GM18511 (cell line): ENCODE measurements at regions not wholly inside any gene's neighbourhood (a gene's known extent, or its start where the extent isn't known, plus 50 kb on each side); places are given as distances from the start of the nearest gene placed in this dataset.
"Not testable (repeated sequence)": the region's sequence is repeated elsewhere in the genome, so short reads cannot be mapped to it uniquely, and the experiment has no call there.

ENCODE experiments used
- ATAC-seq: cut with Tn5 transposase; IDR thresholded peaks from one replicate; pipeline ENCODE4 v1.9.1; 2021; ENCODE audit warnings: mild to moderate bottlenecking, moderate library complexity; ENCODE audit not compliant: unreplicated experiment

DNA sequence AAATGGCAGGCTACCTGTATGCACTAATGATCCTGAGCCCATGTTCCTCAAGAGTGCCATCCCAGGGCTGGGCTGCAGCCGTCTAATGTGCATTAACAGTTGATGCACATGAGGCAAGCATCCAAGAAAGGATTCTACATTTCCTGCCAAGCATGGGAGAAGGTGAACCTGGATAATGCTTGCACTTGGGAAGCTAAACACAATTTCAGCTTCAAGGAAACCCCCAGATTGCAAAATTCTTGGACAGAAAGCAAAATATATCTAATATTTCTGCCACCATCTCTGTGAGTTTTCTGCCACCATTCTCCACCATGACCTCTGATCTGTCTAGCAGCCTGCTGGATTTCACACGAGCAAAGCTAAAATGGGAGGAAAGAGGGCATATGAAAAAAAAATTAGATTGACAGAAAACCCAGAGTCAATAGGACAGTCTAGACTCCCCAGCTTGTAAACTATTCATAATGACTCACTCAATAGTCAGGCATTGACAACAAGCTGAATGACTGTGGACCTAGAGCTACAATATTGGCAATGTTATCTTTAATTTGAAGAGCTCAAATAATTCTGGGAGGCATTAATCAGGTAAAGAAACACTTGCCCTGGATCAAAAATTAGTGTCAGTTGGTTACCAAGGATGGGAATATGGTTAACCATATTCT is 91.9 kb upstream of the BCL2L14 start:
- ATAC-seq, result no peak

DNA sequence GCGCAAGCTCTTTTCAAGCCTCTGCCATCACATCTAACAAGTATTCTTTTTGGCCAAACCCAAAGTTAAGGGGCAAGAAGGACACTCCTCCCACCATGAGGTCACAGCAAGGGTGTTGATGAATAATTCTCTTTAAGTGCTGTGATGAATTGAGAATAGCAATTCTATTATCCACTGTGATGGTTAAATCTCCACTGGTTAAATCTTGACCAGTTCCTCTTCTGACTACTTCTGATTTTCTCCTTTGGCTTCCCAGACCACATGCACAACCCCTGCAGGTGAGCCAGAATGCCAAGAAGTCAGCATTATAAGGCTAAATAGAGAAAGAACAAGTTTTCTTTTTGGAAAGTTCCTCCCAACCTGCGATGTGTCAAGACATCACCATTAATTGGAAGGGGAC is 90.6 kb upstream of the BCL2L14 start:
- ATAC-seq, result no peak

DNA sequence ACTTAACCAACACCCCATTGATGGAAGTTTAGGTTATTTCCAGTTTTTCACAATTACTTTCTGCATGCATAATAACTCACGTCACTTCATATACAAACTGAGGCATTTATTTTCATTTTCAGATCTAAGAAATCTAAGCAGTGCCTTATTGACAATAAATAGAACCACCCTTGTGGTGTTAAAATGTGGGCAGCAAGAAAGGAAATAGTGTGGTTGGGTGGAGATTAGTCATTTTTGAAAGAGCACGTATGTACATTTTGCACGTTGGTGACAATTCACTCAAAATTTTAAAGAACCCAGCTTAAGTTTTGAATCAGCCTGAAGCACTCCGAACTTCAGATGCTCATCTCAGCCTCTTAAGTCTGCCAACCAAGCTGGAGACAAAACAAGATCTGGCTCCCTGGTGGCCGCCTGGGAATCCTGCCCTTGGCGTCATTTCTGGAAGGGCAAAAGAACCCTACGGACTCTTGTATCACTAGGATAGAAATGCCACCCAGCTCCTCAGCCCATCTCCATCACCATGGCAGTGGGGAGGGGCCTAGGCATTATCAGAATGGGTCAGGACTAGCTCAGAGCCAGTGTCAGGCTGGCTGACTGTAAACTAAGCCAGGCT is 89.5 kb upstream of the BCL2L14 start:
- ATAC-seq, result peak; percentile 90

- ATAC-seq, result no peak
Observed at GRCh38 chr12:11984417-11984816, 86.3 kb upstream of the BCL2L14 start.

DNA sequence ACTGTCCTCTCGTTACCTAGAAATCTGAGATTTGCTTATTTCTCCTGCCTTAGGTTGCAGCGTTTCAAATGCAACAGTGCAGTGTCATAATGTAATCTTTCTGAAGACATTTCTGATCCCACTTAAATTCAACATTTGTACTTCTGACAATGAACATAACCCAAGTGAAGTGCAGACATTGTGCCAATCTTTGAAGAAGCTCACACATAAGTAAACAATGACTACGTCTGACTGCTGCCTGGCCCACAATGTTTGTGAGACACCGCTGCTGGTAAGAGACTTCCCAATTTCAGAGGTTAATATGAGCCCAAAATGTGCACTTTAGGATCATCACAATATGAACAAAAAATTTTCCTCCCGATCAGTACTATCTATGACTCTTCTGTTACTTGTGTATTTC is 84.6 kb upstream of the BCL2L14 start:
- ATAC-seq, result no peak

DNA sequence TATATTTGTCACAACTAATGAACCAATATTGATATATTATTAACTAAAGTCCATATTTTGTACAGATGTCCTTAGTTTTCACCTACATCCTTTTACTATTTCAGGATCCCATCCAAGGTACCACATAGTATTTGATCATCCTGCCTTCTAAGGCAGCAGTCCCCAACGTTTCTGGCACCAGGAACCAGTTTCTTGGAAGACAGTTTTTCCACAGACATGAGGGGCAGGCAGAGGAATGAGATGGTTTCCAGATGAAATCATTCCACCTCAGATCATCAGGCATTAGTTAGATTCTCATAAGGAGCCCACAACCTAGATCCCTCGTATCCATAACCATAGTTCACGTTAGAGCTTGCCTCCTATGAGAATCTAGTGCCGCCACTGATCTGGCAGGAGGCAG is 82.8 kb upstream of the BCL2L14 start:
- ATAC-seq, result no peak

DNA sequence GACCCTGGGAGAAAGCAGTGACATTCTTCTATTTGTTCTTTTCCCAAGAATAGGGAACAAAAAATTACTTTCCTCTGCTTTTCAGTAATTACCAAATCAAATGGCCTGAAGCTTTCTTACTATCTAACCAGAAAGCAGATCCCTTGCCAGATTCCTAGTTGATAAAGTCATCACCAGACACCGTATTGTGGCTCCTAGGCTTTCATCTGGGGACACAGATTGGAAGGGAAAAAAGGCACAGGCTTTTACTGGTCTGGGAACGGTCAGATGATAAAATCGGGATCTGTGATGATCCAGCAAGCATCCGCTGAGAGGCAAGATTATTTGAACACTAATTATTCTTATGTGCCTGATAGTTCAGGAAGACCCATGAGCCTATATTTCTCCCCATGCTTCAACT is 79.1 kb upstream of the BCL2L14 start:
- no peak for ATAC-seq

GRCh38 chr12:11992515-11992914 is 78.2 kb upstream of the BCL2L14 start:
- no peak for ATAC-seq

- ATAC-seq, result not testable (repeated sequence)
Observed at GRCh38 chr12:11998307-11998943, 72.3 kb upstream of the BCL2L14 start.

DNA sequence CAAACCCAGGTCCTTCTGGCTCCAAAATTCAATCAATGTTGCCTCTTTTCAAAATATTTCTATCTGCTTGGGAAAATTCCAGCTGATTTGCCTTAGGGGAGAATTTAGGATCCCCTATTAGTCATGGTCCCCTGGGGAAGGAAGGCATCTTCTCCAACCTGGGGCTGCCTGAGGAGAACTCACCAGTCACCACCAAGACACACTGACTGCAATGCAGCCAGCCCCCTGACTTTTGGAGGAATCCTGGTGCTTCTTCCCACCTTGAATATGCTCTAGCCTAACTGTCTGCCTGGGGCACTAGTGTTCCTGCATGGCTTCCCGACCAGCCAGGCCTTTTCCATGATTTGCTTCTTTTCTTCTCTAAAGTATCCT is 71.8 kb upstream of the BCL2L14 start:
- no peak for ATAC-seq

DNA sequence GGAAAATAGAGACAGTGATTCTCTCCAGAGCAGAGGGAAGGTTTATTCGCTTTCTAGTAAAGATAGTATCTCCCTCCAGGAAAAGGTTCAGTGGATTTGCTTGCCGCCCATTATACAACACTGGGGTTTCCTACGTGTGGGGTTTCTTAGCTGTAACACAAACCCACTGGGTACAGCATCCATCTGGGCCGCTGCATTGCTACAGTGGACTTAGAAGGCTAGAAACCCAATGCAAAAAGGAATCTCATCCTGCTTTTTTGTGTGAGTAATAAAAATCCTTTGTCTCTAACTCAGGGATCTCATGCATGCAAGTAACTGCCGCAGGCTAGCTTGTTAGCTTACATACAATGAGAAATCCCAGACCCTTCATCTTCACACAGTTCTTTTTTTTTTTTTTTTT is 67.1 kb upstream of the BCL2L14 start:
- no peak for ATAC-seq

DNA sequence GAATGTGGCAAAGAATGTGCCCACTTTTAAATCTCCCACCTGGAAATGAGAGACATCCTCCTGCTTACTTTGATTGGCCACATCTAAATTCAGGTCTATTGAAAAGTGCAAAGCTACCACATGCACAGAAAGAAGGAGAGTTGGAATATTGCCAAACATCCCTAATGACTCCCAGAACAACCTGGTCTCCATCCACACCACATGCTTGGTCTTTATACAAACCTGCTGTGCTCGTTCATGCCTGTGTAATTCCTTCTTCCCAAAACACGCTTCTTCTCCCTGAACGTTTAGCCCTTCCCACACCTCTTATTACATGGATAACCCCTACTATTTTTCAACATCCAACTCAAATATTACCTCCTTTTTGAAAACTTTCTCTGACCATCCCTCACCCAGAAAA is 66.2 kb upstream of the BCL2L14 start:
- no peak for ATAC-seq

DNA sequence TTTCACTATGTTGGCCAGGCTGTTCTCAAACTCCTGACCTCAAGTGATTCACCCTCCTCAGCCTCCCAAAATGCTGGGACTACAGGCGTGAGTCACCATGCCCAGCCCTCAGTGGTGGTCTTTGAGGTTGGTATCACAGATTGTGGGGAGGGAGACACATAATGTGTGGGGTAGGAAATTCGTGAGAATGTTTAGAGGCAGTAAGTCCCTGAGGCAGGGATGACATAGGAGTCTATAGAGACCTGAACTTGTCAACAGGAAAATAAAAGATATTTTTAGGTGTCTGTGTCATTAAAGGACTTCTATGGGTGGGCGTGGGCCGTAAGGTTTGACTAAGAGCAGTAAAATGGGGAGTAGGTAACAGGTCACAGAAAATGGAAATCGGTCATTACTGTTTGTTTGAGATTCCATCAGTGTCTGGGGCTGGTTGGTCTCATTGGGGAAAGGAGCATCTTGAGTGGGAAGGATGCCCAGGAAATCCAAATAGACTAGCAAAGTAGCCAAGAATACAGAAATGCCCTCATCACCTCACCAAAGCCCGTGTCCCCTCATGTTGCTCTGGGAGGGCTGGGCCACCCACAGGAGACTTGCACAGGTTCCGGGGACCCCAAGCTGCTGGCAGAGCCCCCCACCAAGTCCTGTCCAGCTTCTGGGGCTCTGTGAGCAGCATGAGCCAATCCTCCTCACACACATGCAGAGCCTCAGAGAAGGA is 63.6 kb upstream of the BCL2L14 start:
- no peak for ATAC-seq

DNA sequence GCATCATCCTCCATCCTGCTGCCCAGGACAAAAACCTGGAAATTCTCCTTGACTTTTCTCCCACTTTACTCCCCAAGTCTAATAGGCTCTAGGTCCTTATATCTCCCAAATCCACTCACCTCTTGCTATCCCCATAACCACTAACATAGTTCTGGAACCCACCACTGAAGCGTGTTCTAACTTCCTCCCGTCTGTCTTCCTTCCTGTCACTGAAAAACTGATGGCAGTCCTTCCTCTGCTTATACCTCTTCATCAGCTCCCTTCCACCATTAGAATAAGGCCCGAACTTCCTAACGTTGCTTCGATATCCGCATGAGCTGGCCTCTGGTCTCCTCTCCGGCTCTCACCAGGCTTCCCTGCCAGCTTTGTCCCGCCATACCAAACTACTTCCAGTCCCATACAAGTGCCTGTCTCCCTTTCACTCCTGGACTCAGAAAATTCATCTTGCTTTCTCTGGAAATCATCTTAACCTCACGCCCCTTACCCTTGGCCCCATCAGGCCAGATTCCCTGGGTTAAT is 63.0 kb upstream of the BCL2L14 start:
- no peak for ATAC-seq

- ATAC-seq, result no peak
Observed at GRCh38 chr12:12008232-12008850, 62.4 kb upstream of the BCL2L14 start.

GRCh38 chr12:12008931-12009611 is 61.7 kb upstream of the BCL2L14 start:
- ATAC-seq, result peak; percentile 49

DNA sequence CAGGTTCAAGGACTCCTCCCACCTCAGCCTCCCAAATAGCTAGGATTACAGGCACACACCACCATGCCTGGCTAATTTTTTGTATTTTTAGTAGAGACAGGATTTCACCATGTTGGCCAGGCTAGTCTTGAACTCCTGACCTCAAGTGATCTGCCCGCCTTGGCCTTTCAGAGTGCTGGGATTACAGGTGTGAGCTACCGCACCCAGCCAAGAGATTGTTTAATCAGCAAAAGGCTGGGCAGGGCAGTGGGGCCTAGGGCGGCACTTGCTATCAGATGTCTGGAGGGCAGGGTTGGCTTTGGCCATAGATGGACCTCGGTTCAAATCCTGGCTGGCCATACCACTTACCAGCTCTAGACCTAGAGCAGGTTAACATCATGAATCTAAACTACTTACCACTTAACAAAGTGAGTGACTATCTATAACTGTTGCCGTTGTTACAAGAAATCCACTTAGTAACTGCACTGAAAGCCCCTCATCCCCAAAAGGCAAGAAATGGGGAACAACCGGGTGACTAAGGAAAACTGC is 60.9 kb upstream of the BCL2L14 start:
- not testable (repeated sequence) for ATAC-seq

- ATAC-seq, result peak; percentile 64
Observed at GRCh38 chr12:12010277-12011039, 60.3 kb upstream of the BCL2L14 start.

GRCh38 chr12:12011880-12012260 is 58.9 kb upstream of the BCL2L14 start:
- ATAC-seq, result peak; percentile 19
